Coronary artery (tissue), 2 donors: ENCODE measurements at regions not wholly inside any gene's neighbourhood (a gene's known extent, or its start where the extent isn't known, plus 50 kb on each side); places are given as distances from the start of the nearest gene placed in this dataset.

Source experiments
- DNase-seq: peaks from one replicate; pipeline ENCODE4 v3.0.0-alpha.2; 2017; ENCODE audit warnings: low spot score
- H3K27ac ChIP-seq, 2 donors: fragments of 200-600 bp; sonication (generic); one replicate each; pipeline ENCODE4 v1.5.1; 2016 to 2019
- H3K4me3 ChIP-seq: fragments of 200-600 bp; sonication (generic); 2 replicates; pipeline ENCODE4 v1.5.1; 2016; ENCODE audit warnings: mild to moderate bottlenecking, moderate library complexity
- CTCF ChIP-seq: fragments of 200-600 bp; sonication (generic); IDR thresholded peaks from one replicate; pipeline ENCODE4 v1.5.1; 2019; ENCODE audit warnings: antibody characterized with exemption

GRCh38 chr5:74235552-74235951, 405.0 kb downstream of the ENC1 start:
- Histone ChIP-seq H3K4me3 (no peak overlapping the region), H3K27ac (no peak overlapping the region)
- TF ChIP-seq CTCF, result no peak
- DNase-seq, result no peak

- Histone ChIP-seq H3K4me3 (no peak overlapping the region), H3K27ac (no peak overlapping the region)
- TF ChIP-seq CTCF, result no peak
- no peak for DNase-seq
Measured at GRCh38 chr5:74233571-74233970, 407.0 kb downstream of the ENC1 start.

- no peak for DNase-seq
- Histone ChIP-seq H3K27ac (no peak overlapping the region), H3K4me3 (no peak overlapping the region)
- TF ChIP-seq CTCF, result no peak
Measured at GRCh38 chr5:74233091-74233490, 407.4 kb downstream of the ENC1 start.

GRCh38 chr5:74232276-74232675, 408.3 kb downstream of the ENC1 start:
- no peak for TF ChIP-seq CTCF
- no peak for DNase-seq
- H3K27ac ChIP-seq, result no peak overlapping the region
- no peak overlapping the region for H3K4me3 ChIP-seq

GRCh38 chr5:74231697-74232096, 408.8 kb downstream of the ENC1 start:
- no peak overlapping the region for H3K27ac ChIP-seq
- H3K4me3 ChIP-seq, result no peak overlapping the region
- TF ChIP-seq CTCF, result no peak
- DNase-seq, result no peak

GRCh38 chr5:74226716-74227485, 413.6 kb downstream of the ENC1 start:
- Histone ChIP-seq H3K4me3 (no peak overlapping the region), H3K27ac (no peak overlapping the region)
- no peak for TF ChIP-seq CTCF
- DNase-seq, result no peak

- Histone ChIP-seq H3K4me3 (no peak overlapping the region), H3K27ac (no peak overlapping the region)
- DNase-seq, result no peak
- no peak for TF ChIP-seq CTCF
Measured at GRCh38 chr5:74225587-74225986, 414.9 kb downstream of the ENC1 start.
